ENCODE measurements at regions not wholly inside any gene's neighbourhood (a gene's known extent, or its start where the extent isn't known, plus 50 kb on each side); places are given as distances from the start of the nearest gene placed in this dataset.

DNA sequence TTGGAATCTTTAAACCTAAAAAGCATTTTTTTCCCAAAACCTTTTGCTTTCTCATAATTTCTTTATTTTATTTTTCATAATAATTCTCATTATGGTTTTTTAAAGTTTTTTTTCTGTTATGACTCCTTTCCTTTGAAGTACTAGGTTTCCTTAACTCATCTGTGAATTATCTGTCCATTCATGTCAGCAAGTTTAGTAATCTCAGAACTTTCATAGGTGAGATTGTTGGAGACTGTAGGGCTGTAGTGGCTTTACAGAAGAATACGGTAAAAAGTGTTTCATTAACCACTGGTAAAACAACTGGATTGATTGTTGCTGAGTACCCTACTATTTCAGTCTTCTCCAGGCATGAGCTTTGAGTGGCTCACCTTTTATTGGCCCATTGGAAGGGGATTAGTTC, 361.7 kb upstream of the PPP1R2C start:
- Histone ChIP-seq H3K4me3 (ENCODE audit: low read depth in 1 of 3, low read length in 3 of 3) (no peak overlapping the region), H3K27ac (ENCODE audit: low read depth in 1 of 2, low read length in 2 of 2) (no peak overlapping the region), H3K9me3 (ENCODE audit: control insufficient read depth in 4 of 4, low read length in 3 of 4) (no peaks in the 10 kb centered on the region), H3K9ac (ENCODE audit: low read depth in 1 of 2, low read length in 2 of 2) (no peak overlapping the region), H3K36me3 (ENCODE audit: control insufficient read depth in 4 of 4, insufficient read depth in 3 of 4, low read depth in 1 of 4, low read length in 3 of 4) (no peaks in the 10 kb centered on the region), H3K27me3 (ENCODE audit: control insufficient read depth in 4 of 4, insufficient read depth in 4 of 4, low read length in 3 of 4) (no peaks in the 10 kb centered on the region), H3K4me1 (ENCODE audit: control insufficient read depth in 4 of 4, insufficient read depth in 4 of 4, low read length in 3 of 4) (no peaks in the 10 kb centered on the region)
- DNase-seq (ENCODE audit: low spot score) = no peak
- 52% methylated on average over 1 of the region's 1 CpG for WGBS
- TF ChIP-seq NR2F2 (IDR thresholded peaks at IDR 0.05) = no peak
- no peak for TF ChIP-seq FOXA2 (IDR thresholded peaks at IDR 0.05)
- TF ChIP-seq, protein P1, sequence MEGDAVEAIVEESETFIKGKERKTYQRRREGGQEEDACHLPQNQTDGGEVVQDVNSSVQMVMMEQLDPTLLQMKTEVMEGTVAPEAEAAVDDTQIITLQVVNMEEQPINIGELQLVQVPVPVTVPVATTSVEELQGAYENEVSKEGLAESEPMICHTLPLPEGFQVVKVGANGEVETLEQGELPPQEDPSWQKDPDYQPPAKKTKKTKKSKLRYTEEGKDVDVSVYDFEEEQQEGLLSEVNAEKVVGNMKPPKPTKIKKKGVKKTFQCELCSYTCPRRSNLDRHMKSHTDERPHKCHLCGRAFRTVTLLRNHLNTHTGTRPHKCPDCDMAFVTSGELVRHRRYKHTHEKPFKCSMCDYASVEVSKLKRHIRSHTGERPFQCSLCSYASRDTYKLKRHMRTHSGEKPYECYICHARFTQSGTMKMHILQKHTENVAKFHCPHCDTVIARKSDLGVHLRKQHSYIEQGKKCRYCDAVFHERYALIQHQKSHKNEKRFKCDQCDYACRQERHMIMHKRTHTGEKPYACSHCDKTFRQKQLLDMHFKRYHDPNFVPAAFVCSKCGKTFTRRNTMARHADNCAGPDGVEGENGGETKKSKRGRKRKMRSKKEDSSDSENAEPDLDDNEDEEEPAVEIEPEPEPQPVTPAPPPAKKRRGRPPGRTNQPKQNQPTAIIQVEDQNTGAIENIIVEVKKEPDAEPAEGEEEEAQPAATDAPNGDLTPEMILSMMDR (IDR thresholded peaks at IDR 0.05; ENCODE audit: low read depth, low read length, missing input control) = no peak
- TF ChIP-seq FOXA1 (IDR thresholded peaks at IDR 0.05) = no peak
- TF ChIP-seq JUND (IDR thresholded peaks at IDR 0.05) = no peak
- TF ChIP-seq GABPA (IDR thresholded peaks at IDR 0.05 in 1 of 2, conservative IDR thresholded peaks at IDR 0.05 in 1 of 2) = no peak
- TF ChIP-seq RXRA (IDR thresholded peaks at IDR 0.05) = no peak
- no peak for TF ChIP-seq ATF3 (IDR thresholded peaks at IDR 0.05)
- TF ChIP-seq TAF1 (conservative IDR thresholded peaks at IDR 0.05) = no peak
- TF ChIP-seq RAD21 (IDR thresholded peaks at IDR 0.05) = no peak
- TF ChIP-seq HNF4G (IDR thresholded peaks at IDR 0.05) = no peak
- TF ChIP-seq, protein P2, sequence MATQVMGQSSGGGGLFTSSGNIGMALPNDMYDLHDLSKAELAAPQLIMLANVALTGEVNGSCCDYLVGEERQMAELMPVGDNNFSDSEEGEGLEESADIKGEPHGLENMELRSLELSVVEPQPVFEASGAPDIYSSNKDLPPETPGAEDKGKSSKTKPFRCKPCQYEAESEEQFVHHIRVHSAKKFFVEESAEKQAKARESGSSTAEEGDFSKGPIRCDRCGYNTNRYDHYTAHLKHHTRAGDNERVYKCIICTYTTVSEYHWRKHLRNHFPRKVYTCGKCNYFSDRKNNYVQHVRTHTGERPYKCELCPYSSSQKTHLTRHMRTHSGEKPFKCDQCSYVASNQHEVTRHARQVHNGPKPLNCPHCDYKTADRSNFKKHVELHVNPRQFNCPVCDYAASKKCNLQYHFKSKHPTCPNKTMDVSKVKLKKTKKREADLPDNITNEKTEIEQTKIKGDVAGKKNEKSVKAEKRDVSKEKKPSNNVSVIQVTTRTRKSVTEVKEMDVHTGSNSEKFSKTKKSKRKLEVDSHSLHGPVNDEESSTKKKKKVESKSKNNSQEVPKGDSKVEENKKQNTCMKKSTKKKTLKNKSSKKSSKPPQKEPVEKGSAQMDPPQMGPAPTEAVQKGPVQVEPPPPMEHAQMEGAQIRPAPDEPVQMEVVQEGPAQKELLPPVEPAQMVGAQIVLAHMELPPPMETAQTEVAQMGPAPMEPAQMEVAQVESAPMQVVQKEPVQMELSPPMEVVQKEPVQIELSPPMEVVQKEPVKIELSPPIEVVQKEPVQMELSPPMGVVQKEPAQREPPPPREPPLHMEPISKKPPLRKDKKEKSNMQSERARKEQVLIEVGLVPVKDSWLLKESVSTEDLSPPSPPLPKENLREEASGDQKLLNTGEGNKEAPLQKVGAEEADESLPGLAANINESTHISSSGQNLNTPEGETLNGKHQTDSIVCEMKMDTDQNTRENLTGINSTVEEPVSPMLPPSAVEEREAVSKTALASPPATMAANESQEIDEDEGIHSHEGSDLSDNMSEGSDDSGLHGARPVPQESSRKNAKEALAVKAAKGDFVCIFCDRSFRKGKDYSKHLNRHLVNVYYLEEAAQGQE (IDR thresholded peaks at IDR 0.05) = no peak
- TF ChIP-seq MAX (IDR thresholded peaks at IDR 0.05) = no peak
- TF ChIP-seq, protein P3, sequence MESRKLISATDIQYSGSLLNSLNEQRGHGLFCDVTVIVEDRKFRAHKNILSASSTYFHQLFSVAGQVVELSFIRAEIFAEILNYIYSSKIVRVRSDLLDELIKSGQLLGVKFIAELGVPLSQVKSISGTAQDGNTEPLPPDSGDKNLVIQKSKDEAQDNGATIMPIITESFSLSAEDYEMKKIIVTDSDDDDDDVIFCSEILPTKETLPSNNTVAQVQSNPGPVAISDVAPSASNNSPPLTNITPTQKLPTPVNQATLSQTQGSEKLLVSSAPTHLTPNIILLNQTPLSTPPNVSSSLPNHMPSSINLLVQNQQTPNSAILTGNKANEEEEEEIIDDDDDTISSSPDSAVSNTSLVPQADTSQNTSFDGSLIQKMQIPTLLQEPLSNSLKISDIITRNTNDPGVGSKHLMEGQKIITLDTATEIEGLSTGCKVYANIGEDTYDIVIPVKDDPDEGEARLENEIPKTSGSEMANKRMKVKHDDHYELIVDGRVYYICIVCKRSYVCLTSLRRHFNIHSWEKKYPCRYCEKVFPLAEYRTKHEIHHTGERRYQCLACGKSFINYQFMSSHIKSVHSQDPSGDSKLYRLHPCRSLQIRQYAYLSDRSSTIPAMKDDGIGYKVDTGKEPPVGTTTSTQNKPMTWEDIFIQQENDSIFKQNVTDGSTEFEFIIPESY (IDR thresholded peaks at IDR 0.05) = no peak
- no peak for TF ChIP-seq HNF4A (conservative IDR thresholded peaks at IDR 0.05)
- no peak for TF ChIP-seq EGR1 (IDR thresholded peaks at IDR 0.05; ENCODE audit: low read depth in 2 of 2)
- TF ChIP-seq YY1 (IDR thresholded peaks at IDR 0.05) = no peak

- H3K27ac ChIP-seq (ENCODE audit: low read depth in 1 of 2, low read length in 2 of 2) = no peak overlapping the region
- H3K27me3 ChIP-seq (ENCODE audit: control insufficient read depth in 4 of 4, insufficient read depth in 4 of 4, low read length in 3 of 4) = no peaks in the 10 kb centered on the region
- H3K9ac ChIP-seq (ENCODE audit: low read depth in 1 of 2, low read length in 2 of 2) = no peak overlapping the region
- H3K4me1 ChIP-seq (ENCODE audit: control insufficient read depth in 4 of 4, insufficient read depth in 4 of 4, low read length in 3 of 4) = no peaks in the 10 kb centered on the region
- no peak for DNase-seq (ENCODE audit: low spot score)
- no peaks in the 10 kb centered on the region for H3K36me3 ChIP-seq (ENCODE audit: control insufficient read depth in 4 of 4, insufficient read depth in 3 of 4, low read depth in 1 of 4, low read length in 3 of 4)
- TF ChIP-seq, protein P3 (IDR thresholded peaks at IDR 0.05) = no peak
- TF ChIP-seq YY1 (IDR thresholded peaks at IDR 0.05) (no peak), SP1 (IDR thresholded peaks at IDR 0.05) (no peak), ATF3 (IDR thresholded peaks at IDR 0.05) (no peak), RXRA (IDR thresholded peaks at IDR 0.05) (no peak), MAX (IDR thresholded peaks at IDR 0.05) (no peak), NR2F2 (IDR thresholded peaks at IDR 0.05) (no peak), HNF4A (conservative IDR thresholded peaks at IDR 0.05) (no peak), RAD21 (IDR thresholded peaks at IDR 0.05) (no peak)
- TF ChIP-seq, protein P2 (IDR thresholded peaks at IDR 0.05) = no peak
- no peaks in the 10 kb centered on the region for H3K9me3 ChIP-seq (ENCODE audit: control insufficient read depth in 4 of 4, low read length in 3 of 4)
- no peak overlapping the region for H3K4me3 ChIP-seq (ENCODE audit: low read depth in 1 of 3, low read length in 3 of 3)
- WGBS = 95% methylated on average over 2 of the region's 2 CpGs
Measured at GRCh38 chrX:43140582-43140981, 362.6 kb upstream of the PPP1R2C start.

Data from liver (tissue), 8 donors.